Right hindlimb (tissue), 1 donor: ENCODE measurements at regions not wholly inside any gene's neighbourhood (a gene's known extent, or its start where the extent isn't known, plus 50 kb on each side); places are given as distances from the start of the nearest gene placed in this dataset.

Experiments
- DNase-seq: peaks from one replicate; pipeline ENCODE4 v3.0.0-alpha.2; 2018

- DNase-seq = no peak
Observed at GRCh38 chr16:65876624-65877023, 489.9 kb upstream of the CDH5 start.

DNA sequence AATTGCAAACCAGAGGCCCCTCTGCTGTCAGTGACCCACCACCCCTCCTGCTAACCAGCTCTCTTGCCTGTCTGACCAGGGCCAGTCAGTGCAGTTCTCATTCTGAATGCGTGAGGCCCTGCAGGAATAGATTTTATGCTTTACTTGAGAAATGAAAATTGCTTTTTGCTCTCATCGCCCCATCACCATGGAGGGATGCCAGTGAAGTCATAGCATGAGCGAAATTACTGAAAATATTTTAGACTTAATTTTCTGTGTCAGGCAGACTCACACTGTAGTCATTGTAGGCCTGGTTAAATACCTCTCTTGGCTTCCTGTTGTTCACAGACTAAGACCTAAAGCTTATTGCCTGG, 490.5 kb upstream of the CDH5 start:
- DNase-seq = peak; percentile 47

DNA sequence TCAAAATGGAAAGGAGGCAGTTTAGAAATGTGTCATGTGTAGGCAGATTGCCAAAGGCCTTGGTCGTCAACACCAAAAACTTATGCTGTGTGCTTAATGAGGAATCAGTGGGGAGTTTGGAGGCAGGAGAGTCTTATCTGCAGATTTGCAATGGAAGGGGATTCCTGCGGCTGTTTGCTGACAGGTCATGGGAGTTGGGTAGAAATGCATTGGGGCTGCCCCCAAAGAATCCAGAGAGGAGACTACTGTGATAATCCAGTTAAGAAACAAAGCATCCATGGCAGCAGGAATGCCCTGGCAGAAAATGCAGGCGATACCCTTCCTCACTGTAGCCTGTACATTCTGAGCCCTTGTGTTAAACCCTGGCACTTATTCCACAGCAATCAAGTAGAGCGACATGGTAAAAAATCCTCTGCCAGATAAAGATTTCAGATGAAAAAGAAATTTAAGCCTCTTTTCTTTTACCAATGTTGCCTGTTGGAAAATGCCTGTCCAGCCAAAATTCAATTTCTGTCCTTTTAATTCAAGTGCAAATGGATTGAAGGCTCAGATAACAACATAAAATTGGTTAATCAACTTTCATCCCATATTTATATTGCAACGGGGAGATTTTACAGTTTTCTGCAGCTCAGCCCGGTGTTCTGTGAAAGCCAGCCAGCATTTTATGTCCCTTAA, 491.0 kb upstream of the CDH5 start:
- peak; percentile 33 for DNase-seq

DNA sequence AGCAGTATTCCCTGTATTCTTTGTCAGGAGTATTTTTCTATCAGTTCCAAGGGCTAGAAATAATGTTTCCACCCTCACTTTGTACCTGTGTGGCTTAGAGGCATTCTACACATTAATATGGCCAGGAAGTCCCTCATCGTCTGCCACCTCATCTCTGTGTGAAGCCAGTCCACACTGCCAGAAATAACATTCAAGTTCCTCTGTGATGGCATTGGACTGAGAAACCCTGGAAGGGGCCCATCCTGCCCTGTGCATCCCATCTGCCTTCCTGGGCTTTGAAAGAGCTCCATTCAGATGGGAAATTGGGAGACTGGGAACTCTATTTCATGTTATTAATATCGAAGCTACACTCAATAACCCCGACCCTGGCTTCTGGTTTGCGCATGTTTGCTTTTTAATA, 497.2 kb upstream of the CDH5 start:
- DNase-seq = no peak

DNA sequence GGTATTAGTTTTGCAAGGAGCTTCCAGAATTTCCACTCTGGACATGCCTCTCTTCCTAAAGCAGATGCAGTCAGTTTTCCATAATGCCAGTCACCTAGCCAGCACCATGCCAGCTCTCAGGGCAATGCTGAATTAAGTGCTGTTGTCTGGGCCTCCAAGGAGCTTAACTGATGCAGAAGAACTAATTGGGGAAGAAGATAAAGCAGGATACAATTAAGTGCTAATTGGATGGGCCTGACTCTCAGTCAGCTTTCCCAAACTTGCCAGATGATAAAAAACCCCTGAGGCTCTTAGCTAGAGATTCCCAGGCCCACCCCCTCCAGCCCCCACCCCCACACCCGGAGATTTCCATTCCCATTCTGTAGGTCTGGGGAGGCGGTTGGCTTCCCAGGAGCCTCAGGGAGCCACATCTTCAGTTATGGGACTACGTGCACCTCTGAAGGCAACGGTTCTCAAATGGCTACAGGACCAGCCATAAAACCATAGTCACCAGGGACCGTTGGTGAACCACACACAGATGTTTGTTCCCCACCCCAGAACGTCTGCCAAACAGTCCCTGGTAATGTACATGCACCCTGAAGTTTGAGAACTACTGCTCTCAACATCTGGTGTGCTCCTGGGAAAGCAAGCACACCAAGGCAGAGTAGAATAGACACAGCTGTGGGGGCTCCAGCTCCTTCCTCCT, 499.1 kb upstream of the CDH5 start:
- no peak for DNase-seq

GRCh38 chr16:65863236-65863635, 503.3 kb upstream of the CDH5 start:
- no peak for DNase-seq

GRCh38 chr16:65861131-65861731, 505.3 kb upstream of the CDH5 start:
- no peak for DNase-seq

- DNase-seq = no peak
Observed at GRCh38 chr16:65855171-65856145, 511.0 kb upstream of the CDH5 start.

GRCh38 chr16:65846210-65846602, 520.3 kb upstream of the CDH5 start:
- no peak for DNase-seq

DNA sequence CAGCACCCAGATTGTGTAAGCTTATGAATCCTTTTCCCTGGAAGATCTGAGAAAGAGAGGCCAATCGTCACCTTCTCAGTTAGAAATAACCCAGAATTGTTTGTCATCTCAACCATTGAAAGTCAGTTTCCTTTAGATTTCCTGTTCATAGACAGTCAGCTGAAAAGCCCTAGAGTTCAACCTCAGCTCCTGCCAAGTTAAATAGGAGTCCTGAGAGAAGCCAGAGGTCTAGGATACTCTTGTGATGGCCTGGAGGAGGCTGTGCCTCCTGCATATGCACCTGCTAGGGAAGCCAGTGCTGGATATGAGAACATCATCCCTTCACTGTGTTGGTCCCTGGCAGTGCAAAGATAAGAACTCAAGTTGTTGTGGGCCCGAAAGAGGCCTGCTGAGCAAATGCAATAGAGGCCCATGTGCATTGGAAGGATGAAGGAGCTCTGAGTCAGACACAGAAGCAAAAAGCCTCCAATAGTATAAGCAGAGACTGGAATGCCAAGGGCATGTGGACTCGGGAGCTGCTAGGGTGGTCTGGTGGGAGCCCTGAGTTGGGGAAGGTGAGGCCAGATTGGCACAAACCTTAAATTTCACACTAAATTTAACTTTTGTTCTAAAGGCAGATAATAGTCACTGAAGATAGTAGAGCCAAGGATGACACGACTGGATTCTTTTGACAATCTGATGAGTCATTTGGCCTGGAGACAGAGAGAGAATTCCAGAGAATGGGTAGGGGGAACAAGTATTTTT, 520.9 kb upstream of the CDH5 start:
- no peak for DNase-seq

GRCh38 chr16:65843941-65844340, 522.5 kb upstream of the CDH5 start:
- DNase-seq = peak; percentile 27

GRCh38 chr16:65842067-65842466, 524.4 kb upstream of the CDH5 start:
- DNase-seq = no peak

GRCh38 chr16:65838001-65838400, 528.5 kb upstream of the CDH5 start:
- DNase-seq = no peak

DNA sequence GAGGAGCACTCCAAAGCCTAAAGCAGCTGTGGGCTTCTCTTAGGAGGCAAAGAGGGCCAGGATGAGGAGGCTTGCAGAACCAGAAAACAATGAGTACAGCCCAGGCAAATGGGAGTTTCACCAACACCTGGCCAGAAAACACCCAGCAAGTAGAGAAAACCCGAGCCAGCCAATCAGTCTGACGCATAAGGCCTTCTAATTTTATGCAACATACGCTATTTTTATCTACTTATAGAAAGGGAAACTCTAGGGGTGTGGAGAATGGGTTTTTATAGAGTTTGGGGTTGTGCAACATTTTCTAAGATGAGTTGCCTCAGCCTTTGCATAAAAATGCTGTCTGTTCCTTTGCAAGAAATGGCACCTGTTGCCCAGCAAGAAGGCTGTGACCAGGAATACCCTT, 529.0 kb upstream of the CDH5 start:
- DNase-seq = no peak

- no peak for DNase-seq
Observed at GRCh38 chr16:65834688-65835087, 531.8 kb upstream of the CDH5 start.

GRCh38 chr16:65833171-65833871, 533.2 kb upstream of the CDH5 start:
- DNase-seq = peak; percentile 27

DNA sequence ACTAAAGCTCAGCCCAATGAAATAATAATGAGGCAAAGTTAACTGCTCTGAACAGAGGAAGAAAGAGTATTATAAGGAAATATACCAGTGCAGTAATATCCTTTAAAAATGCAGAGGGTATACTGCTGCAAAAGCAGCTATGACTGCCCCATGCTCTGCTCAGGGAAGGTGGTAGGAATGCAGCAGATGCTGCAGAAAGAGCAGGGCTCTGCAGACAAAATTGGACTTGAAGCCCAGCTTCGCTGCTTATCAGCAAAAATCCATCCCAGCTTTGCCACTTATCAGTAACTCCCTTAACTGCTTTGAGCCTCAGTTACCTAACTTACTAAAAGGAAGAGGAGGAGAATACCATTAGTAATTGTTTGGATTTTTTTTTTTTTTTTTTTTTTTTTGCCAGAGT, 533.8 kb upstream of the CDH5 start:
- DNase-seq = no peak

DNA sequence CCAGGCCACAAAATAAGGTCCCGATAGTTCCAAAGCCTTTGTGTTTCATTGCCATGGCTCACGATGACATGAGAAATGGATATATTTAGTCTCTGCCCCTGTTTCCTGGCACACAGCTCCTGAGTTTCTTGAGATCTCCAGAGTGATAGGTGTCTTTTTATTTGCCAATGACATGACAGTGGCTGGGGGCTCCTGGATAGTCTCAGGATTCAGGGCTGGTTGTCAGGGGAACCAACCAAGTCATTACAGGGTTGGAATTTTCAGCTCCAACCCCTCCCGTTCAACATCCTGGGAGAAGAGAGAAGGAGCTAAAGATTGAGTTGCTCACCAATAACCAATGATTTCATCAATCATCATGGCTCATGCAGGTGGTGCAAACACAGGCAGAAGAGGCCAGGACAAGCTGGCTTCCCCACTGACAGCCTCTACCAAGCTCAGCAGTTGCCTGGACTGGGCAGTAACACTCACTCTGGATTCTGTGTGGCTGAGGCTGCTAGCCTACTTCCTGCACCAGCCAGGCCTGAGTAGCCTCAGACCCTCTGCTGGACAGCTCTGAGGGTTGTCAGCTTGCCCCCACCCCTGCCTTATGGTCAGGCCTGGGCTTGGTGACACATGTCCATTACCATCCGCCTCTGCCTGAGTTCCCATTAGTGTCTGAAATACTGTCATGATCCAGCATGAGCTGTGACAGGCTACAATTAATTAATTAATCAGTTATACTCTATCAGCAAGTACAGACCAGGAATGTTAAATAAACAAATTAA, 534.4 kb upstream of the CDH5 start:
- DNase-seq = no peak

DNA sequence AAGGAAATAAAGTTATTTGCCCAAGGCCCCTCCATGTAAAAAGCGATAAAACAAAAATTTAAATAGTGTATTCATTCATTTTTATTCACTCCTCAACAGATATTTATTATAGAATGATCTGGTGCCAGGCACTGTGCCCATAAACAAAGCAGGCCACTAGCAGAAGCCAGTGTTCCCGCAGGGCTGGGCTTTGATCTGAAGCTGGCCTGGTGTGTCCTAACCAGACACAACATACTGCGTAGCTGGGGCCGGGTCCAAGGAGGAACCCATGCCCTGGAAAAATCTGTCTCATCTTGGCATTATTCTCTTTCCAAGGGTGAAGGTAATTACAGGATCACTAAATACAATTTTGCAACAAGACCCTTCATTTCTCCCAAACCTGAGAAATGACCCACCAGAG, 537.4 kb upstream of the CDH5 start:
- DNase-seq = no peak

DNA sequence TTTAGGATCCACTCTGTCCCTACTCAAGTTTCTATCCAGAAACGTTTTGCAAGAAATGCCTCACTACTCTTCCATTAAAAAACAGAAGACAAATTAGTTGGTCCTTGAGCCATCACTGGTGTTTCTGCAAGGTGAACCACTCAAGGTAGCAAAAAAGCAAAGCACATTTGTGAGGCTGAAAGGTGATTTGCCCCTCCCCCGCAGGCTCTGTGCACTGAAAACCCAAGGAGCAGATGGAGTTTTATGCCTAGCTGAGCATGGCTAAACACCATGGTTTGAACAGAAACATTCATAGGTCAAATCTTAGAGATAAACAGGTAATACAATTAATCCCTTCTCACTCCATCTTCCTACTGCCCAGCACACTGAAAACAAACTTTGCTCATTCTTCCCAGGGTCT, 538.2 kb upstream of the CDH5 start:
- no peak for DNase-seq

GRCh38 chr16:65827231-65827630, 539.3 kb upstream of the CDH5 start:
- DNase-seq = no peak
